Endothelial cell of umbilical vein (primary cell): ENCODE measurements at regions not wholly inside any gene's neighbourhood (a gene's known extent, or its start where the extent isn't known, plus 50 kb on each side); places are given as distances from the start of the nearest gene placed in this dataset.

Experiments used
- BruUV-seq: library from RNA; stranded (reverse); fragments of 400-500 nt; replicated peaks from 2 replicates; lab custom pipeline; 2021; lab: Mats Ljungman, UMichigan
- CTCF ChIA-PET: fragments of 300-600, 350-600 bp; sonication (Branson Sonifier 250); formaldehyde crosslinking; loops from one replicate; lab custom pipeline; 2021; ENCODE audit warnings: antibody characterized with exemption, inconsistent platforms; lab: Charles Lee
- POLR2A ChIA-PET: fragments of 300-600, 350-600 bp; sonication (Branson Sonifier 250); formaldehyde crosslinking; loops from one replicate; lab custom pipeline; 2021; ENCODE audit warnings: antibody characterized with exemption, inconsistent platforms; lab: Charles Lee
- DNase-seq: peaks from one replicate; pipeline ENCODE4 v3.0.0-alpha.2; 2011; ENCODE audit warnings: low read depth, low spot score
- FAIRE-seq: peaks from 2 replicates; lab custom pipeline; 2011; peaks lifted over from hg19 to GRCh38; lab: Jason Lieb, UNC
- H2AFZ ChIP-seq: 2 replicates; pipeline ENCODE4 v1.6.0; 2012; ENCODE audit warnings: low read depth, low read length, control low read depth, inconsistent platforms
- H3K27ac ChIP-seq: 2 replicates; pipeline ENCODE4 v1.5.1; 2011; ENCODE audit warnings: low read depth, mild to moderate bottlenecking, control low read depth, low read length, moderate library complexity; ENCODE audit not compliant: insufficient read depth
- H3K27me3 ChIP-seq, 2 experiments: 2 replicates each; pipeline versions ENCODE4 v1.6.0 to v1.6.1; 2011; ENCODE audit warnings: low read length in 2 of 2, mixed read lengths in 1 of 2; ENCODE audit not compliant: control insufficient read depth in 2 of 2, insufficient read depth in 2 of 2
- H3K36me3 ChIP-seq, 2 experiments: 2 replicates in 1 of 2; 3 replicates in 1 of 2; pipeline ENCODE4 v1.5.1; 2011; ENCODE audit warnings: low read length in 2 of 2, mild to moderate bottlenecking in 1 of 2, moderate library complexity in 1 of 2; ENCODE audit not compliant: control insufficient read depth in 2 of 2, insufficient read depth in 2 of 2; ENCODE audit errors: extremely low read depth in 1 of 2
- H3K4me1 ChIP-seq: 3 replicates; pipeline ENCODE4 v1.5.1; 2011; ENCODE audit warnings: mild to moderate bottlenecking, low read length; ENCODE audit not compliant: control insufficient read depth, insufficient read depth; ENCODE audit errors: extremely low read depth
- H3K4me2 ChIP-seq: 2 replicates; pipeline ENCODE4 v1.6.1; 2011; ENCODE audit warnings: low read length, control low read depth, mixed read lengths; ENCODE audit not compliant: insufficient read depth
- H3K4me3 ChIP-seq, 3 experiments: fragments of 200-600 bp in 1 of 3; sonication (generic), shearing (Covaris generic) in 1 of 3; replicated peaks in 1 of 3; 2 replicates each; pipeline ENCODE4 v1.5.1; 2011 to 2016; ENCODE audit warnings: control low read depth in 3 of 3, low read length in 3 of 3, mild to moderate bottlenecking in 2 of 3, inconsistent platforms in 1 of 3, low read depth in 1 of 3, moderate library complexity in 1 of 3; ENCODE audit not compliant: insufficient read depth in 1 of 3
- H3K79me2 ChIP-seq: 2 replicates; pipeline ENCODE4 v1.6.0; 2012; ENCODE audit warnings: low read length, inconsistent platforms; ENCODE audit not compliant: control insufficient read depth, insufficient read depth
- H3K9ac ChIP-seq: replicated peaks from 2 replicates; pipeline ENCODE3; 2011; ENCODE audit warnings: low read length, control low read depth; ENCODE audit not compliant: insufficient read depth; ENCODE audit errors: extremely low read depth
- H3K9me1 ChIP-seq: replicated peaks from 3 replicates; pipeline ENCODE4 v1.6.0; 2011; ENCODE audit warnings: mild to moderate bottlenecking, low read length; ENCODE audit not compliant: control insufficient read depth, insufficient read depth; ENCODE audit errors: extremely low read depth
- H3K9me3 ChIP-seq: replicated peaks from 2 replicates; pipeline ENCODE4 v1.5.1; 2012; ENCODE audit warnings: low read length, inconsistent platforms; ENCODE audit not compliant: control insufficient read depth, insufficient read depth
- H4K20me1 ChIP-seq: replicated peaks from 2 replicates; pipeline ENCODE3; 2011; ENCODE audit warnings: mild to moderate bottlenecking, low read length; ENCODE audit not compliant: control insufficient read depth, insufficient read depth; ENCODE audit errors: extremely low read depth
- CTCF ChIP-seq, 2 donors: IDR thresholded peaks; 1 replicate in 1 of 2; 2 replicates in 1 of 2; pipeline ENCODE4 v1.5.1; 2011; ENCODE audit warnings: low read length in 2 of 2, mild to moderate bottlenecking in 2 of 2, moderate library complexity in 2 of 2, control low read depth in 1 of 2, inconsistent platforms in 1 of 2, low read depth in 1 of 2; ENCODE audit not compliant: insufficient read depth in 1 of 2; ENCODE audit errors: extremely low read depth in 1 of 2
- EZH2 ChIP-seq: IDR thresholded peaks from 2 replicates; pipeline ENCODE4 v1.6.1; 2012; ENCODE audit warnings: borderline replicate concordance, low read depth, mild to moderate bottlenecking, moderate library complexity, low read length, inconsistent platforms; ENCODE audit not compliant: severe bottlenecking
- FOS ChIP-seq: IDR thresholded peaks from 2 replicates; pipeline ENCODE4 v1.6.1; 2011; ENCODE audit warnings: mild to moderate bottlenecking, low read length, moderate library complexity, borderline replicate concordance; ENCODE audit not compliant: insufficient read depth
- GATA2 ChIP-seq: IDR thresholded peaks from 2 replicates; pipeline ENCODE4 v1.7.0; 2011; ENCODE audit warnings: low read depth, mild to moderate bottlenecking, moderate library complexity, mixed read lengths, low read length; ENCODE audit not compliant: insufficient read length, insufficient read depth
- JUN ChIP-seq: IDR thresholded peaks from 2 replicates; pipeline ENCODE4 v1.6.1; 2011; ENCODE audit warnings: borderline replicate concordance, low read depth; ENCODE audit not compliant: insufficient read length, insufficient read depth
- MAX ChIP-seq: IDR thresholded peaks from 2 replicates; pipeline ENCODE4 v1.6.1; 2011; ENCODE audit not compliant: insufficient read depth, insufficient read length
- MYC ChIP-seq: IDR thresholded peaks from one replicate; pipeline ENCODE4 v1.6.1; 2011; ENCODE audit warnings: mild to moderate bottlenecking, low read depth, low read length
- POLR2A ChIP-seq: IDR thresholded peaks from 2 replicates; pipeline ENCODE4 v1.6.1; 2012; ENCODE audit warnings: low read depth, mild to moderate bottlenecking, control low read depth, low read length
- POLR2AphosphoS5 ChIP-seq: IDR thresholded peaks from 2 replicates; pipeline ENCODE4 v1.6.1; 2012; ENCODE audit warnings: low read depth, mild to moderate bottlenecking, control low read depth, low read length, moderate library complexity; ENCODE audit not compliant: insufficient read depth
- dilution Hi-C: fragments of 300-500 bp; cut with MboI; formaldehyde crosslinking; loops from one replicate; pipeline ENCODE4 v1.15.0; 2019; ENCODE audit warnings: low sequenced_read_pairs; ENCODE audit not compliant: extremely low pct_ligation_motif_present
- intact Hi-C: fragments of 100-400 bp; cut with micrococcal nuclease; formaldehyde crosslinking; loops from one replicate; pipeline ENCODE4 v1.10.0; 2022

- POLR2A ChIA-PET, result no interaction called here
- CTCF ChIA-PET, result no interaction called here
- dilution Hi-C loops, result no loop called here
- FAIRE-seq (no peak), DNase-seq (no peak)
- H3K36me3 ChIP-seq, result no peaks in the 10 kb centered on the region
- no peak overlapping the region for H2AFZ ChIP-seq
- H3K9me3 ChIP-seq, result no peaks in the 10 kb centered on the region
- no peak for TF ChIP-seq EZH2
- no peak for TF ChIP-seq JUN
- no peak for TF ChIP-seq CTCF (IDR thresholded peaks at IDR 0.05; ENCODE audit: extremely low read depth in 1 of 2, insufficient read depth in 1 of 2, low read depth in 1 of 2, low read length in 2 of 2)
- no peaks in the 10 kb centered on the region for H3K9me1 ChIP-seq
- no peak overlapping the region for H3K27ac ChIP-seq
- H3K79me2 ChIP-seq, result no peaks in the 10 kb centered on the region
- no peaks in the 10 kb centered on the region for H3K4me1 ChIP-seq
- H3K4me3 ChIP-seq, result no peak overlapping the region
- H4K20me1 ChIP-seq, result no peaks in the 10 kb centered on the region
- intact Hi-C loops, result no loop called here
- H3K9ac ChIP-seq, result no peak overlapping the region
- H3K4me2 ChIP-seq, result no peak overlapping the region
- H3K27me3 ChIP-seq, result no peaks in the 10 kb centered on the region
- BruUV-seq, result no TSS peak
Observed at GRCh38 chr4:42733380-42733779, 76.5 kb upstream of the ATP8A1 start.

GRCh38 chr4:42732776-42733175 is 75.9 kb upstream of the ATP8A1 start:
- no peak for TF ChIP-seq POLR2A
- TF ChIP-seq EZH2, result no peak
- no peak for TF ChIP-seq CTCF (IDR thresholded peaks at IDR 0.05; ENCODE audit: extremely low read depth in 1 of 2, insufficient read depth in 1 of 2, low read depth in 1 of 2, low read length in 2 of 2)
- TF ChIP-seq MAX, result no peak
- no peak for TF ChIP-seq MYC
- TF ChIP-seq JUN, result no peak
- TF ChIP-seq FOS, result no peak
- TF ChIP-seq GATA2, result no peak
- no peak for TF ChIP-seq POLR2AphosphoS5
- no peak overlapping the region for H3K9ac ChIP-seq
- H2AFZ ChIP-seq, result no peak overlapping the region
- H3K9me1 ChIP-seq, result no peaks in the 10 kb centered on the region
- no peak overlapping the region for H3K4me2 ChIP-seq
- H3K9me3 ChIP-seq, result no peaks in the 10 kb centered on the region
- no peaks in the 10 kb centered on the region for H3K4me1 ChIP-seq
- no peak for DNase-seq
- H3K27me3 ChIP-seq, result no peaks in the 10 kb centered on the region
- no peak overlapping the region for H3K27ac ChIP-seq
- no TSS peak for BruUV-seq
- H4K20me1 ChIP-seq, result no peaks in the 10 kb centered on the region
- H3K79me2 ChIP-seq, result no peaks in the 10 kb centered on the region
- intact Hi-C loops (no loop called here), dilution Hi-C loops (no loop called here)
- ChIA-PET POLR2A (no interaction called here), CTCF (no interaction called here)
- H3K36me3 ChIP-seq, result no peaks in the 10 kb centered on the region
- no peak for FAIRE-seq
- no peak overlapping the region for H3K4me3 ChIP-seq
